HTR-8/SVneo (cell line): ENCODE measurements at regions not wholly inside any gene's neighbourhood (a gene's known extent, or its start where the extent isn't known, plus 50 kb on each side); places are given as distances from the start of the nearest gene placed in this dataset.
"Not testable (repeated sequence)": the region's sequence is repeated elsewhere in the genome, so short reads cannot be mapped to it uniquely, and the experiment has no call there.

Source experiments
- DNase-seq: peaks from one replicate; pipeline ENCODE4 v3.0.0; 2011; ENCODE audit warnings: low spot score, mixed read lengths; ENCODE audit not compliant: insufficient read length
- FAIRE-seq: peaks from 2 replicates; lab custom pipeline; 2011; peaks lifted over from hg19 to GRCh38; lab: Jason Lieb, UNC

GRCh38 chr6:141808662-141809061 lies 324.1 kb upstream of the GJE1 start:
- FAIRE-seq (no peak), DNase-seq (no peak)

- FAIRE-seq: not testable (repeated sequence)
These were observed 331.8 kb upstream of the GJE1 start for GRCh38 chr6:141800973-141801372.

DNA sequence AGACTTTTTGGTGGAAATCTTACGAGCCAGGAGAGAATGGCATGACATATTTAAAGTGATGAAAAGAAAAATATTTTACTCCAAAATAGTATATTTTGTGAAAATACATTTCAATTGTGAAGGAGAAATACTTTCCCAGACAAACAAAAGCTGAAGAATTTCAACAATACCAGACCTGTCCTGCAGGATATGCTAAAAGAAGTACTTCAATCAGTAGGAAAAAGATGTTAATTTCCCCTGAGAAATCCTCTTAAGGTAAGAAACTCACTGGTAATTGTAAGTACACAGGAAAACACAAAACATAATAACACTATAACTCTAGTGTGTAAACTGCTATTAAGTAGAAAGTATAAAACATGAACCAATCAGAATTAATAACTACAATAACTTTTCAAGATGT lies 341.8 kb upstream of the GJE1 start:
- no peak for FAIRE-seq
- no peak for DNase-seq

More at GRCh38 chr6:141800973-141801372, 331.8 kb upstream of the GJE1 start:
- not testable (repeated sequence) for DNase-seq

DNA sequence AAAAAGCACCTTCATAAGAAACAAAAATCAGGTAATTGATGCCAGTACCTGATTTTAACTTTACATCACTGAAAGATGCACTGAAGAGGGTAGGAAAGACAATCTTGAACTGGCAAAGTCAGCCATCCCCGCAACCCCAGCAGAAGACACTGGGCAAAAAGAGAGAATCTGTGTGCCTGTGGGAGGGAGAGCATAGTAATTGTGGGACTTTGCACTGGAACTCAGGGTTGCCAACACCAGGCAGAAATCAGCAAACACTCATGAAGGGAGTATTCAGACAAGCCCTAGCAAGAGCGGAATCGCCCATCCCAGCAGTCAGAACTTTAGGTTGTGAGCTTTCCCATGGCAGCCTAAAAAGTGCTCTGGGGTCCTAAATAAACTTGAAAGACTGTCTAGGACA lies 344.6 kb upstream of the GJE1 start:
- DNase-seq: no peak
- FAIRE-seq: no peak

DNA sequence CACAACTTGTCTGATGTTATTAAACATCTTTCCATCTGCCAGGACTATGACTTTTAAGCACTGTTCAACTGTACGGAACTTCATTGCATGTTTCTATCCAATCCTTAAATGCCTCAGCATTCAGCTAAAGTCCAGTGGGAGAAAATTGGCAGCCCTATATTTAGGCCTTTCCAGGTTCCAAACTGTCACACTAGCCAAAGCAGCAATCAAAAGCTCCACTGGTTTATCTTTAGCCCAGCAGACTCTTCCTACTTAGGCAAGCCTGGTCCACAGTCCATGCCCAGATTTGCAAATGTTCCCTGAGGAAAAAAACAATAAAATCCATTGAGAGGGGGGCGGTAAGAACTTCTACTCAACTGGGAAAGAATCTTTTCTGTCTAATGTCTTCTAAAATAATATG lies 349.1 kb upstream of the GJE1 start:
- FAIRE-seq (no peak), DNase-seq (no peak)

DNA sequence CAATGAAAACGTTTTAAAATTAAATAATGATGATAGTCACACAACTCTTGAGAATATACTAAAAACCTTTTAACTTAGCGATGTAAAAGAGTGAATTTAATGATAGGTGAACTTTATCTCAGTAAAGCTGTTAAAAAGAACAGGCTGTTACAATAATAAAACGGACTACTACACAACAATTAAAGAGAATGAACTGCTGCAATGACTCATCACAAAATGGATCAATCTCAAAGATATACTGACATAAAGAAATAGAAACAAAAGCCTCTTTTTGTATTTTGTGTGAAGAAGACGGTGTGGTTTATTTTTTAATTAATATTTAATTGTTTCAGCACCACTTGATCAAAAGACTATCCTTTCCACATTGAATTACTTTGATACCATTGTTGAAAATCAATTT lies 352.4 kb upstream of the GJE1 start:
- FAIRE-seq: no peak

DNA sequence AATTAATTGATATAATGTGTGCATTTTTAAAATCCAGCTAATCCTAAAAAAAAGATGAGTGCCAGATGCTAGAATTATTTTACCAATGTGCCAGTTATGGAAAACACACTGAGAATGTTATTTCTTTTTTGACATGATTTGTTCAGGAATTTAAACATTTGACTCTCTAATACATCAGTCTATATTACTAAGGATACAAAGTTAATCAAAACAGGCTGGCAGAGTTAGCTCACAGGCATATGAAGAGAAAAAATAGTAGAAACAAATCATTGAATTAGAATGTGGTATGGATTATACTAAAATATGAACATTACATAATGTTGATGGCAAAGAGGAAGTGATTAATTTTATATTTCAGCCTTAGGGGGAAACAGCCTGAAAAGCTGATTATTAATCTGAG lies 368.3 kb upstream of the GJE1 start:
- DNase-seq: no peak
- no peak for FAIRE-seq

More for the DNA sequence above, 352.4 kb upstream of the GJE1 start:
- DNase-seq: no peak

DNA sequence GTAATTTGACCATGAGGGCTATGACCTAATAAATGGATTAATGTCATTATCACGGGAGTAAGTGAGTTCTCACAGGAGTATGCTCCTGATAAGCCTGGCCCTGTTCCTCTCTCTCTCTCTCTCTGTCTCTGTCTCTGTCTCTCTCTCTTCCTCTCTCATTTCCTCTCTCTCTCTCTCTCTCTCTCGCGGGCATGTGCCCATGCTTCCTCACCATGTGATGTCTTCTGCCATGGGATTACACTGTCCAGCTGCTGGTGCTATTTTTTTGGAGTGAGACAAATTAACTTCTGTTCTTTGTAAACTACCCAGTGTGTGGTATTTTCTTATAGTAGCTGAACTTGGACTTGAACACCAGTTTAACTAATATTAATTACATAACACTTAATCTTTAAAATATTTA lies 374.3 kb upstream of the GJE1 start:
- no peak for DNase-seq
- FAIRE-seq: no peak

- FAIRE-seq (no peak), DNase-seq (no peak)
These were observed 379.5 kb upstream of the GJE1 start for GRCh38 chr6:141753180-141753579.

DNA sequence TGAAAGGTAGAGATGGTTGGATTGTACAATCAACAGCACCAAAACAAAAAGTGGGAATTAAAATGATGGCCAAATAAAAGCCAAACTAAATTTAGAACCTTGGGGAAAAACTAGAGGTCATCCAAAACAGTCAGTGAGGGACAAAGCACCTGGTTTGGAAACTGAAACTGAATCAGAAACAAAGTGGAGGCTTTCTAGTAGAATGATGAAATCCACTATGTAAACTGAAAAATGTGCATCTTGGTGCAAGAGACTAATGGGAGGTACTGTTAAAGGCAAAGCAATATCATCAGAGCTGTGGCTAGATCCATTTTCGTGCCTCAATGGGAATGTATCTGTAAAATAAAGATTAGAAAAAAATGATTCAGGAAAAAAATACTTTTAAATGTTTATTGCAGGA lies 380.0 kb upstream of the GJE1 start:
- DNase-seq (no peak), FAIRE-seq (no peak)

DNA sequence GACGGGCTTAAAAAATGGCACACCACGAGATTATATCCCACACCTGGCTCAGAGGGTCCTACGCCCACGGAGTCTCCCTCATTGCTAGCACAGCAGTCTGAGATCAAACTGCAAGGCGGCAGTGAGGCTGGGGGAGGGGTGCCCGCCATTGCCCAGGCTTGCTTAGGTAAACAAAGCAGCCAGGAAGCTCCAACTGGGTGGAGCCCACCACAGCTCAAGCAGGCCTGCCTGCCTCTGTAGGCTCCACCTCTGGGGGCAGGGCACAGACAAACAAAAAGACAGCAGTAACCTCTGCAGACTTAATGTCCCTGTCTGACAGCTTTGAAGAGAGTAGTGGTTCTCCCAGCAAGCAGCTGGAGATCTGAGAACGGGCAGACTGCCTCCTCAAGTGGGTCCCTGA lies 386.4 kb upstream of the GJE1 start:
- FAIRE-seq, DNase-seq: not testable (repeated sequence)

DNA sequence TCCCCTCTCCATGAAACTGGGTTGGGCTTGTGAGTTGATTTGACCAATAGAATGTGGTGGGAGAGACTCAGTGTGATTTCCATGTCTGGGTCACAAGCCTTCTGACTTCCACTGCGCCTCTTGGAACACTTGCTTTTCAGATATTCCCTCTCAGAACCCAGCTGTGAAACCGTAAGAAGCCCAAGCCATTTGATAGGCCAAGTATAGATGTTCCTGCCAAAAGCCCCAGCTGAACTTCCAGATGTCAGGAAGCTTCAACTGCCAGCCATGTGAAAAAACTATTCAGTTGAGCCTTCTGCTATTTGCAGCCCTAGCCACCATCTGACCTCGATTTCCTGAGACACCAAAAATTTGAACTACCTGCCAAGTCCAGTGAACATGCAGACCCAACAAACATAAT lies 387.8 kb upstream of the GJE1 start:
- FAIRE-seq (no peak), DNase-seq (no peak)

DNA sequence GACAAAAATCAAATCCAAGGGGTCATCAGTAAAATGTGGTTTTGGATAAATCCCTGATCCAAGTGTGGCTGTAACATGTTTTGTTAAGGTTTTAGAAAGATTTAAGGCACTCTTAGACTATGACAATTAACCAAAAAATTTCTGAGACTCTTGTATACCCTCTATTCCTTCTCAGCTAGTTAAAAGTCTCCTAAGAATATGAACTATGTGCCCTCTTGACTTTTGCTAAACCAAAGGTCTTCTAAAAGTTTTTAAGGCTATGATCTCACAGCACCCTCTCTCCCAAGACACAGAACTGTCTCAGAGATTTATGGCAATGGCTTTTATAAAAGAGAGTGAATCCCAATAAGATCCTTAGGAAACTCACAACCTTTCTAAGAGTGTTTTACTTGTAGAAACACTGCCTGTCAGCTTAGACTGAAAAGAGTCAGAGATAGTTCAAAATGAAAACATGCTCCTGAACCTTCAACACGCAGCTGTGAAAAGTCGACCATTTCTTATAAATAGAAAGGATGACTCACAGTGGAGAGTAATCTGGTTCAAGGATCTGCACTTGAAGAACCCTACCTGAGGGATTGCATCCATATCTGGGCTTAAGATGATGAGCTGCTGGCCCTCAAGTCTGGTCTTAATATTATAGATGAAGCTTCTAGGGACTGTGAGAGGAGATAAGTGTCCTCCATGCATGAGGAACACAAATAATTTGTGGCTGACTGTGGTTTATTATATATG lies 388.4 kb upstream of the GJE1 start:
- DNase-seq: no peak

GRCh38 chr6:141736104-141736503 lies 396.6 kb upstream of the GJE1 start:
- no peak for FAIRE-seq
- DNase-seq: no peak

More for the DNA sequence above, 388.4 kb upstream of the GJE1 start:
- no peak for FAIRE-seq

- FAIRE-seq (no peak), DNase-seq (no peak)
These were observed 397.6 kb upstream of the GJE1 start for GRCh38 chr6:141735126-141735525.

GRCh38 chr6:141734071-141734840 lies 398.5 kb upstream of the GJE1 start:
- FAIRE-seq (no peak), DNase-seq (no peak)

- FAIRE-seq (no peak), DNase-seq (no peak)
These were observed 403.6 kb upstream of the GJE1 start for GRCh38 chr6:141729146-141729545.

GRCh38 chr6:141728330-141728729 lies 404.4 kb upstream of the GJE1 start:
- DNase-seq (no peak), FAIRE-seq (no peak)

DNA sequence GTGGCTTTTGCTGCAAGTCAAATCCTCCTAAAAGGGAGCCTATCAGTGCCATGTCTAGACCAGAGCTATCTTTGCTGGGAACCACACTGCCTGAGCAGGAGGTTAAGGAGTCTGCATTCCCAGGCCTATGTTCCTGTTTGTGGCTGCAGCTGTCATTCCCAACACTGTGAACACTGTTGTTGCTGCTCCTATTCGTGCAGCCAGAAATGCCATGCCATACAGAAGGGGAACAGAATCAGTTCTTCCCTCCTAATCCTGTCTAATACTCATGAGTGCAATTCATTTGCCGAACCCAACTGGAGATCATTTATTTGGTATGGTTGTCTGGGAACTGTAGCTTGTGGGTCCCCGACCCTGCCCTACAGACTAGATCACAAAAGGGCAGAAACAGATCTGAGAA lies 406.5 kb upstream of the GJE1 start:
- DNase-seq: no peak
- FAIRE-seq: no peak

- no peak for DNase-seq
- FAIRE-seq: no peak
These were observed 408.0 kb upstream of the GJE1 start for GRCh38 chr6:141724731-141725130.

- no peak for DNase-seq
- no peak for FAIRE-seq
These were observed 413.2 kb upstream of the GJE1 start for GRCh38 chr6:141719476-141719875.

DNA sequence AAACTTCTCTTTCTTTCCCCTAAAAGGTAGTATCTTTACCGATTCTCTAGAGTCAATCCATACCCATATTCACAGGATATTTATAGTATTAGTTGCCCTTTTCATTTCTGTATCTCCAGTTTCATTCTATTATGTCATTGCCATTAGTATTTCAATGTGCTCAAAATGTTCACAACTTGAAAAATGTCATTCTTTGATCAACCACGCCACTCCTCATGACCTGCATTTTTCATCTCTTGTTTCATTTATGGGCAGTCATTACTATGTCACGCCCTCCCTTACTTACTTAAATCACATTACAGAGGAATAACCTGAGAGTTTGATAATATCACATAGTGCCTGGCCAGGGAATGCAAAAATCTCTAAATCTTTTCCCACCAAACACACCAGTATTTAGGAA lies 427.3 kb upstream of the GJE1 start:
- DNase-seq (no peak), FAIRE-seq (no peak)
